ENCODE measurements at regions not wholly inside any gene's neighbourhood (a gene's known extent, or its start where the extent isn't known, plus 50 kb on each side); places are given as distances from the start of the nearest gene placed in this dataset.
A peak's percentile ranks its signal among the peaks of the same experiment; 100 is the strongest.

- peaks cover 26% of the 10 kb centered on the region for H3K4me1 Mint-ChIP-seq (ENCODE audit: low read depth, unreplicated experiment)
- H3K9me3 ChIP-seq = no peaks in the 10 kb centered on the region; the same call in 1 of the 2 replicates
- POLR2A ChIA-PET = no interaction called here
- no peaks in the 10 kb centered on the region for H3K36me3 Mint-ChIP-seq (ENCODE audit: insufficient read depth, unreplicated experiment)
- no peaks in the 10 kb centered on the region for H3K36me3 ChIP-seq (ENCODE audit: control insufficient read depth, insufficient read depth, low read length)
- H3K27me3 Mint-ChIP-seq (ENCODE audit: insufficient read depth, unreplicated experiment) = no peaks in the 10 kb centered on the region
- H3K27me3 ChIP-seq (replicated peaks; ENCODE audit: control insufficient read depth, insufficient read depth, low read length) = no peaks in the 10 kb centered on the region
- DNase-seq = peak; percentile 74 to 85
- peaks cover 10% of the 10 kb centered on the region for H3K9me3 Mint-ChIP-seq (ENCODE audit: unreplicated experiment)
- no peak overlapping the region for H3K4me3 Mint-ChIP-seq (ENCODE audit: unreplicated experiment)
- peak overlapping the region; percentile 15 for H3K27ac Mint-ChIP-seq (ENCODE audit: unreplicated experiment)
- no peak overlapping the region for H3K4me3 ChIP-seq (ENCODE audit: low read depth, low read length)
- intact Hi-C loops (cut with micrococcal nuclease; ENCODE audit: unreplicated experiment) = loop anchor here (1.0 to 10.0 kb wide), 4 partner anchors 21 to 162 kb away; partner anchors contain the start of gene THBS1
- no peak for TF ChIP-seq CTCF (IDR thresholded peaks at IDR 0.05; ENCODE audit: insufficient read depth in 1 of 2, low read depth in 1 of 2, low read length in 1 of 2, severe bottlenecking in 1 of 2, unreplicated experiment in 1 of 2)
- CTCF ChIA-PET = interaction anchor here (0.6 kb wide), 1 partner anchor 70 kb away, joined by 3 read pairs; no protein-coding TSS in a partner anchor
- peaks cover 26% of the 10 kb centered on the region for H3K4me1 ChIP-seq
- no TSS peak for BruUV-seq (replicated peaks)
These were observed 146.1 kb upstream of the THBS1 start for GRCh38 chr15:39434751-39435238.

- intact Hi-C loops (cut with micrococcal nuclease; ENCODE audit: unreplicated experiment) = loop anchor here (1.0 to 10.0 kb wide), 4 partner anchors 20 to 163 kb away; partner anchors contain the start of gene THBS1
- Histone ChIP-seq H3K36me3 (ENCODE audit: control insufficient read depth, insufficient read depth, low read length) (no peaks in the 10 kb centered on the region), H3K27me3 (replicated peaks; ENCODE audit: control insufficient read depth, insufficient read depth, low read length) (no peaks in the 10 kb centered on the region), H3K4me1 (peaks cover 26% of the 10 kb centered on the region), H3K9me3 (no peaks in the 10 kb centered on the region; the same call in 1 of the 2 replicates), H3K4me3 (ENCODE audit: low read depth, low read length) (no peak overlapping the region)
- Mint-ChIP-seq H3K4me1 (ENCODE audit: low read depth, unreplicated experiment) (peaks cover 26% of the 10 kb centered on the region), H3K4me3 (ENCODE audit: unreplicated experiment) (no peak overlapping the region), H3K27me3 (ENCODE audit: insufficient read depth, unreplicated experiment) (no peaks in the 10 kb centered on the region), H3K36me3 (ENCODE audit: insufficient read depth, unreplicated experiment) (no peaks in the 10 kb centered on the region), H3K9me3 (ENCODE audit: unreplicated experiment) (peaks cover 10% of the 10 kb centered on the region), H3K27ac (ENCODE audit: unreplicated experiment) (no peak overlapping the region)
- no peak for TF ChIP-seq CTCF (IDR thresholded peaks at IDR 0.05; ENCODE audit: insufficient read depth in 1 of 2, low read depth in 1 of 2, low read length in 1 of 2, severe bottlenecking in 1 of 2, unreplicated experiment in 1 of 2)
- ChIA-PET POLR2A (no interaction called here), CTCF (interaction anchor here (0.6 kb wide), 1 partner anchor 69 kb away, joined by 3 read pairs; no protein-coding TSS in a partner anchor)
- BruUV-seq (replicated peaks) = no TSS peak
- no peak for DNase-seq
These were observed 145.6 kb upstream of the THBS1 start for GRCh38 chr15:39435244-39435643.

- Histone ChIP-seq H3K4me1 (peaks cover 26% of the 10 kb centered on the region), H3K9me3 (no peaks in the 10 kb centered on the region; the same call in 1 of the 2 replicates), H3K27me3 (replicated peaks; ENCODE audit: control insufficient read depth, insufficient read depth, low read length) (no peaks in the 10 kb centered on the region), H3K36me3 (ENCODE audit: control insufficient read depth, insufficient read depth, low read length) (no peaks in the 10 kb centered on the region), H3K4me3 (ENCODE audit: low read depth, low read length) (no peak overlapping the region)
- no TSS peak for BruUV-seq (replicated peaks)
- intact Hi-C loops (cut with micrococcal nuclease; ENCODE audit: unreplicated experiment) = loop anchor here (5.0 to 10.0 kb wide), 3 partner anchors 83 to 166 kb away; partner anchors contain the start of gene THBS1
- DNase-seq = no peak
- H3K9me3 Mint-ChIP-seq (ENCODE audit: unreplicated experiment) = no peaks in the 10 kb centered on the region
- peaks cover 26% of the 10 kb centered on the region for H3K4me1 Mint-ChIP-seq (ENCODE audit: low read depth, unreplicated experiment)
- no peak overlapping the region for H3K4me3 Mint-ChIP-seq (ENCODE audit: unreplicated experiment)
- CTCF ChIA-PET = interaction anchor here (0.5 to 1.4 kb wide), 7 partner anchors 18 to 310 kb away, joined by 3 to 6 read pairs (median 3); partner anchors contain the start of gene THBS1
- TF ChIP-seq CTCF (IDR thresholded peaks at IDR 0.05; ENCODE audit: insufficient read depth in 1 of 2, low read depth in 1 of 2, low read length in 1 of 2, severe bottlenecking in 1 of 2, unreplicated experiment in 1 of 2) = no peak
- H3K27me3 Mint-ChIP-seq (ENCODE audit: insufficient read depth, unreplicated experiment) = no peaks in the 10 kb centered on the region
- no peak overlapping the region for H3K27ac Mint-ChIP-seq (ENCODE audit: unreplicated experiment)
- POLR2A ChIA-PET = no interaction called here
- no peaks in the 10 kb centered on the region for H3K36me3 Mint-ChIP-seq (ENCODE audit: insufficient read depth, unreplicated experiment)
These were observed 142.6 kb upstream of the THBS1 start for GRCh38 chr15:39438260-39438659.

All from Caco-2 (cell line).